ENCODE measurements at regions not wholly inside any gene's neighbourhood (a gene's known extent, or its start where the extent isn't known, plus 50 kb on each side); places are given as distances from the start of the nearest gene placed in this dataset.
"Not testable (repeated sequence)": the region's sequence is repeated elsewhere in the genome, so short reads cannot be mapped to it uniquely, and the experiment has no call there.

GRCh38 chr12:74665690-74666089, 128.1 kb downstream of the ATXN7L3B start:
- no peak for DNase-seq (ENCODE audit: low read depth)
- no peak for TF ChIP-seq CTCF (IDR thresholded peaks at IDR 0.05; ENCODE audit: insufficient read depth, low read depth, low read length)
- Histone ChIP-seq H3K36me3 (ENCODE audit: control insufficient read depth, insufficient read depth, low read length) (no peaks in the 10 kb centered on the region), H3K4me3 (ENCODE audit: low read depth, low read length) (no peak overlapping the region), H3K27me3 (ENCODE audit: control insufficient read depth, insufficient read depth, low read length) (no peaks in the 10 kb centered on the region)
- POLR2A ChIA-PET = no interaction called here
- CTCF ChIA-PET = no interaction called here

DNA sequence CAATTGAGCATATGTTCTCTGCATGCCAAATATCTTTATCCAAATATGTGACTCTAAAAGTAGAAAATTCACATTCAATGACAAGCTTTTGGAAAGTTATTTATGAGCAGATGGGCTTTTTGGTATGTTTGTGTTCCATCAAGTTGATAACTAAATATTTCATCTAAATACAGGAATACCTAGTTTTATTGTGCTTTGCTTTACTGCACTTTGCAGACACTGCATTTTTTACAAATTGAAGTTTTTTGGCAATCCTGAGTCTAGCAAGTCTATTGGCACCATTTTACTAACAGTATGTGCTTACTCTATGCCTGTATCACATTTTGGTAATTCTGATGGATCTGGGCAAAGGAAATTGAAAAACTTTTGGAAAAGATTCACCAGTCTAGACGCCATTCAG, 133.8 kb downstream of the ATXN7L3B start:
- no peak for TF ChIP-seq CTCF (IDR thresholded peaks at IDR 0.05; ENCODE audit: insufficient read depth, low read depth, low read length)
- CTCF ChIA-PET = no interaction called here
- Histone ChIP-seq H3K4me3 (ENCODE audit: low read depth, low read length) (no peak overlapping the region), H3K36me3 (ENCODE audit: control insufficient read depth, insufficient read depth, low read length) (no peaks in the 10 kb centered on the region), H3K27me3 (ENCODE audit: control insufficient read depth, insufficient read depth, low read length) (no peaks in the 10 kb centered on the region)
- POLR2A ChIA-PET = no interaction called here
- DNase-seq (ENCODE audit: low read depth) = no peak

GRCh38 chr12:74676955-74677354, 139.3 kb downstream of the ATXN7L3B start:
- POLR2A ChIA-PET; H3K36me3 ChIP-seq (ENCODE audit: control insufficient read depth, insufficient read depth, low read length); H3K4me3 ChIP-seq (ENCODE audit: low read depth, low read length); H3K27me3 ChIP-seq (ENCODE audit: control insufficient read depth, insufficient read depth, low read length); DNase-seq (ENCODE audit: low read depth); CTCF ChIA-PET: not testable (repeated sequence)

- no peak for DNase-seq (ENCODE audit: low read depth)
- no peaks in the 10 kb centered on the region for H3K27me3 ChIP-seq (ENCODE audit: control insufficient read depth, insufficient read depth, low read length)
- POLR2A ChIA-PET = no interaction called here
- H3K36me3 ChIP-seq (ENCODE audit: control insufficient read depth, insufficient read depth, low read length) = no peaks in the 10 kb centered on the region
- no peak overlapping the region for H3K4me3 ChIP-seq (ENCODE audit: low read depth, low read length)
- CTCF ChIA-PET = no interaction called here
- TF ChIP-seq CTCF (IDR thresholded peaks at IDR 0.05; ENCODE audit: insufficient read depth, low read depth, low read length) = no peak
Observed at GRCh38 chr12:74685385-74685784, 147.8 kb downstream of the ATXN7L3B start.

DNA sequence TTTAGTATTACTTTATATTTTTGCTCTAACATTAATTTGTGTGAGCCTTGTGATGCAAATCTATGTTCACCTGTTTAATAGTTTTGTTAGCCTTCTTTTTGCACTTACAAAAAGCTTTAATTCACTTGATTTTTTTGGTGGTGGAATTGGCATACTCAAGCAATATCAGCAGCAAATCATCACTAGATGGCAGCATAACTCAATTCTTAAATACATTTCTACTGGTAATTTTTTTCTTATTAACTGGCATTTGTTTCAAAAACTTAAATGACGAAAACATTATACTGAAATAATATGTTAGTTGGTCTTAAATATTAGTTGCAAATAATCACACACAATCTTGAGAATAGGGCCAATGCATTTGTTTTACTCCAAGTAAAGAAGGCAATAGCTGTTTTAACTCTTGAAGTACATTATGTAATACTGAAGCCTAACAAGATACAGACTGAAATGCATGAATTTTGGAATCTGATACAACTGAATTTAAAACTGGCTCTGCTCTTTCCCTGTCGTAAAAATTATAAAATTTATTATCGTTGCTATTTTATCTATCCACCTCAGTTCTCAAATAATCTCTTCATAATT, 151.5 kb downstream of the ATXN7L3B start:
- CTCF ChIA-PET = interaction anchor here (0.7 to 1.3 kb wide), 4 partner anchors 16 to 818 kb away, joined by 3 read pairs; no protein-coding TSS in a partner anchor
- TF ChIP-seq CTCF (IDR thresholded peaks at IDR 0.05; ENCODE audit: insufficient read depth, low read depth, low read length) = peak; percentile 63
- POLR2A ChIA-PET = no interaction called here
- H3K27me3 ChIP-seq (ENCODE audit: control insufficient read depth, insufficient read depth, low read length) = no peaks in the 10 kb centered on the region
- no peak overlapping the region for H3K4me3 ChIP-seq (ENCODE audit: low read depth, low read length)
- peak; percentile 3 for DNase-seq (ENCODE audit: low read depth)
- no peaks in the 10 kb centered on the region for H3K36me3 ChIP-seq (ENCODE audit: control insufficient read depth, insufficient read depth, low read length)

DNA sequence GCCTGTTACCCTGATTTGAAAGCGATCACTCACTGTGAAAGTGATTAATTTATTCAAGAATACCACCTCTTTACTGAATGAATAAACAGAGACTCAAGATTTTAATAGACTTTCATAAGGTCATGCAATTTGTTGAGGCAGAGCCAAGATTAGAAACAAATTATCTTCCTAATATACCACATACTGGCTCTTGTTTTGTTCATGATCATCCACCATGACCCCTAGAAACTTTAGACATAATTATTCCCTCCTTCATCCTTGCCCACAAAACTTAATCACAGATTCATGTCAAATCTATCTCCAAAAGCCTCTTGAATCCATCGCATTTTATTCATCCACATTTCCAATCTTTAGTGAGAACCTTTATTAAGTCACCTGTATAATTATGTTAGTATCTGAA, 152.3 kb downstream of the ATXN7L3B start:
- no peaks in the 10 kb centered on the region for H3K36me3 ChIP-seq (ENCODE audit: control insufficient read depth, insufficient read depth, low read length)
- no peak overlapping the region for H3K4me3 ChIP-seq (ENCODE audit: low read depth, low read length)
- no peak for DNase-seq (ENCODE audit: low read depth)
- ChIA-PET CTCF (interaction anchor here (0.7 to 1.1 kb wide), 2 partner anchors 602 to 817 kb away, joined by 3 read pairs; no protein-coding TSS in a partner anchor), POLR2A (no interaction called here)
- H3K27me3 ChIP-seq (ENCODE audit: control insufficient read depth, insufficient read depth, low read length) = no peaks in the 10 kb centered on the region
- TF ChIP-seq CTCF (IDR thresholded peaks at IDR 0.05; ENCODE audit: insufficient read depth, low read depth, low read length) = no peak

Data from BJ (cell line).